Glutamatergic neuron (in vitro differentiated cells): ENCODE measurements at regions not wholly inside any gene's neighbourhood (a gene's known extent, or its start where the extent isn't known, plus 50 kb on each side); places are given as distances from the start of the nearest gene placed in this dataset.
A peak's percentile ranks its signal among the peaks of the same experiment; 100 is the strongest.
"Not testable (repeated sequence)": the region's sequence is repeated elsewhere in the genome, so short reads cannot be mapped to it uniquely, and the experiment has no call there.

Source experiments
- DNase-seq: peaks from one replicate; pipeline ENCODE4 v3.0.0; 2022
- H3K27ac Mint-ChIP-seq: one replicate; pipeline ENCODE4 v1.8.0; 2020; ENCODE audit warnings: mild to moderate bottlenecking, mixed read lengths, inconsistent platforms; ENCODE audit not compliant: unreplicated experiment
- H3K27me3 Mint-ChIP-seq: one replicate; pipeline ENCODE4 v1.8.0; 2020; ENCODE audit warnings: mild to moderate bottlenecking, moderate library complexity, mixed read lengths, inconsistent platforms; ENCODE audit not compliant: unreplicated experiment
- H3K36me3 Mint-ChIP-seq: one replicate; pipeline ENCODE4 v1.8.0; 2020; ENCODE audit warnings: mild to moderate bottlenecking, mixed read lengths, inconsistent platforms; ENCODE audit not compliant: unreplicated experiment
- H3K4me1 Mint-ChIP-seq: one replicate; pipeline ENCODE4 v1.8.0; 2020; ENCODE audit warnings: mild to moderate bottlenecking, low read depth, mixed read lengths, inconsistent platforms; ENCODE audit not compliant: unreplicated experiment
- H3K4me3 Mint-ChIP-seq: one replicate; pipeline ENCODE4 v1.8.0; 2020; ENCODE audit warnings: mild to moderate bottlenecking, mixed read lengths, inconsistent platforms; ENCODE audit not compliant: unreplicated experiment
- H3K9me3 Mint-ChIP-seq: one replicate; pipeline ENCODE4 v1.8.0; 2020; ENCODE audit warnings: mild to moderate bottlenecking, moderate library complexity, mixed read lengths, inconsistent platforms; ENCODE audit not compliant: unreplicated experiment
- CTCF ChIP-seq: fragments of 200-600 bp; sonication (generic); IDR thresholded peaks from one replicate; pipeline ENCODE4 v1.5.0; 2021; ENCODE audit not compliant: partially characterized antibody, unreplicated experiment

- Mint-ChIP-seq H3K36me3 (peaks cover 11% of the 10 kb centered on the region), H3K9me3 (peaks cover 19% of the 10 kb centered on the region), H3K27me3 (peaks cover 15% of the 10 kb centered on the region)
- not testable (repeated sequence) for H3K4me1 Mint-ChIP-seq, H3K4me3 Mint-ChIP-seq, DNase-seq, H3K27ac Mint-ChIP-seq
Measured at GRCh38 chr9:63822615-63823374, 1462.2 kb downstream of the FOXD4L5 start.

GRCh38 chr9:63821293-63821692 is 1463.7 kb downstream of the FOXD4L5 start:
- not testable (repeated sequence) for DNase-seq, H3K27ac Mint-ChIP-seq, H3K4me3 Mint-ChIP-seq, H3K4me1 Mint-ChIP-seq
- H3K9me3 Mint-ChIP-seq: peaks cover 28% of the 10 kb centered on the region
- H3K27me3 Mint-ChIP-seq: peaks cover 25% of the 10 kb centered on the region
- peaks cover 19% of the 10 kb centered on the region for H3K36me3 Mint-ChIP-seq

GRCh38 chr9:63820882-63821281 is 1464.1 kb downstream of the FOXD4L5 start:
- DNase-seq, H3K4me3 Mint-ChIP-seq, H3K4me1 Mint-ChIP-seq, H3K27ac Mint-ChIP-seq: not testable (repeated sequence)
- H3K9me3 Mint-ChIP-seq: peaks cover 31% of the 10 kb centered on the region
- peaks cover 28% of the 10 kb centered on the region for H3K27me3 Mint-ChIP-seq
- H3K36me3 Mint-ChIP-seq: peaks cover 22% of the 10 kb centered on the region

- Mint-ChIP-seq H3K9me3 (peaks cover 33% of the 10 kb centered on the region), H3K36me3 (peaks cover 25% of the 10 kb centered on the region), H3K27me3 (peaks cover 28% of the 10 kb centered on the region)
- not testable (repeated sequence) for H3K4me1 Mint-ChIP-seq, H3K4me3 Mint-ChIP-seq, H3K27ac Mint-ChIP-seq, DNase-seq
Measured at GRCh38 chr9:63820383-63820782, 1464.6 kb downstream of the FOXD4L5 start.

GRCh38 chr9:63817622-63818518 is 1467.1 kb downstream of the FOXD4L5 start:
- H3K36me3 Mint-ChIP-seq: peaks cover 18% of the 10 kb centered on the region
- H3K27me3 Mint-ChIP-seq: peaks cover 27% of the 10 kb centered on the region
- DNase-seq: peak; percentile 57
- peak overlapping the region; percentile 85 for H3K4me3 Mint-ChIP-seq
- H3K4me1 Mint-ChIP-seq: no peaks in the 10 kb centered on the region
- H3K9me3 Mint-ChIP-seq: peaks cover 34% of the 10 kb centered on the region
- TF ChIP-seq CTCF: no peak
- no peak overlapping the region for H3K27ac Mint-ChIP-seq

- peak; percentile 81 for DNase-seq
- H3K27me3 Mint-ChIP-seq: peaks cover 26% of the 10 kb centered on the region
- TF ChIP-seq CTCF: no peak
- H3K36me3 Mint-ChIP-seq: peaks cover 18% of the 10 kb centered on the region
- no peaks in the 10 kb centered on the region for H3K4me1 Mint-ChIP-seq
- peak overlapping the region; percentile 1 for H3K27ac Mint-ChIP-seq
- H3K9me3 Mint-ChIP-seq: peaks cover 31% of the 10 kb centered on the region
- H3K4me3 Mint-ChIP-seq: peak overlapping the region; percentile 78
Measured at GRCh38 chr9:63816751-63817621, 1468.0 kb downstream of the FOXD4L5 start.

GRCh38 chr9:63814970-63815669 is 1469.9 kb downstream of the FOXD4L5 start:
- H3K27ac Mint-ChIP-seq, DNase-seq, H3K4me3 Mint-ChIP-seq, H3K4me1 Mint-ChIP-seq: not testable (repeated sequence)
- Mint-ChIP-seq H3K27me3 (peaks cover 24% of the 10 kb centered on the region), H3K9me3 (peaks cover 28% of the 10 kb centered on the region), H3K36me3 (peaks cover 18% of the 10 kb centered on the region)

GRCh38 chr9:63813391-63814021 is 1471.5 kb downstream of the FOXD4L5 start:
- peaks cover 24% of the 10 kb centered on the region for H3K27me3 Mint-ChIP-seq
- peaks cover 29% of the 10 kb centered on the region for H3K9me3 Mint-ChIP-seq
- H3K27ac Mint-ChIP-seq, H3K4me3 Mint-ChIP-seq, H3K4me1 Mint-ChIP-seq, DNase-seq: not testable (repeated sequence)
- peaks cover 18% of the 10 kb centered on the region for H3K36me3 Mint-ChIP-seq
